Neural progenitor cell (in vitro differentiated cells): ENCODE measurements at regions not wholly inside any gene's neighbourhood (a gene's known extent, or its start where the extent isn't known, plus 50 kb on each side); places are given as distances from the start of the nearest gene placed in this dataset.

ENCODE experiments used
- DNase-seq: peaks from one replicate; pipeline ENCODE4 v3.0.0-alpha.2; 2016; ENCODE audit warnings: low spot score
- H2AFZ ChIP-seq: fragments of 200-600 bp; sonication (generic); replicated peaks from 2 replicates; pipeline ENCODE4 v1.6.1; 2016; ENCODE audit warnings: antibody characterized with exemption
- H3F3A ChIP-seq: fragments of 200-600 bp; sonication (generic); 2 replicates; pipeline ENCODE4 v1.6.1; 2016; ENCODE audit warnings: antibody characterized with exemption, low read depth
- H3K27ac ChIP-seq: fragments of 200-600 bp; sonication (generic); 2 replicates; pipeline ENCODE4 v1.5.1; 2016; ENCODE audit warnings: mild to moderate bottlenecking
- H3K27me3 ChIP-seq: fragments of 200-600 bp; sonication (generic); 2 replicates; pipeline ENCODE4 v1.6.1; 2016; ENCODE audit warnings: mild to moderate bottlenecking, moderate library complexity
- H3K36me3 ChIP-seq: fragments of 200-600 bp; sonication (generic); 2 replicates; pipeline ENCODE4 v1.5.1; 2016
- H3K4me1 ChIP-seq: fragments of 200-600 bp; sonication (generic); 2 replicates; pipeline ENCODE4 v1.6.1; 2016; ENCODE audit warnings: mixed run types
- H3K4me2 ChIP-seq: fragments of 200-600 bp; sonication (generic); 2 replicates; pipeline ENCODE4 v1.6.1; 2016
- H3K4me3 ChIP-seq: fragments of 200-600 bp; sonication (generic); 2 replicates; pipeline ENCODE4 v1.5.1; 2016
- H3K79me2 ChIP-seq: fragments of 200-600 bp; sonication (generic); 2 replicates; pipeline ENCODE4 v1.6.1; 2016; ENCODE audit warnings: low read depth
- H3K9ac ChIP-seq: fragments of 200-600 bp; sonication (generic); 2 replicates; pipeline ENCODE4 v1.6.1; 2016
- H3K9me3 ChIP-seq: fragments of 200-600 bp; sonication (generic); 2 replicates; pipeline ENCODE4 v1.5.1; 2016; ENCODE audit warnings: low read depth
- H4K20me1 ChIP-seq: fragments of 200-600 bp; sonication (generic); 2 replicates; pipeline ENCODE4 v1.6.1; 2016; ENCODE audit warnings: low read depth
- H3K27ac Mint-ChIP-seq: 3 replicates; pipeline ENCODE4 v1.8.0; 2021; ENCODE audit warnings: mixed read lengths
- H3K27me3 Mint-ChIP-seq: 2 replicates; pipeline ENCODE4 v1.8.0; 2022; ENCODE audit warnings: low read depth, mild to moderate bottlenecking, inconsistent platforms, moderate library complexity, mixed read lengths; ENCODE audit not compliant: insufficient read depth
- H3K36me3 Mint-ChIP-seq: 3 replicates; pipeline ENCODE4 v1.8.0; 2021; ENCODE audit warnings: mixed read lengths
- H3K4me1 Mint-ChIP-seq: 3 replicates; pipeline ENCODE4 v1.8.0; 2021; ENCODE audit warnings: mixed read lengths
- H3K4me3 Mint-ChIP-seq: 3 replicates; pipeline ENCODE4 v1.8.0; 2021; ENCODE audit warnings: mild to moderate bottlenecking, moderate library complexity, mixed read lengths
- H3K9me3 Mint-ChIP-seq: 3 replicates; pipeline ENCODE4 v1.8.0; 2020; ENCODE audit warnings: mixed read lengths
- CTCF ChIP-seq: fragments of 200-600 bp; sonication (generic); IDR thresholded peaks from 2 replicates; pipeline ENCODE4 v1.5.1; 2017; ENCODE audit warnings: antibody characterized with exemption, mild to moderate bottlenecking
- EZH2 ChIP-seq: fragments of 200-600 bp; sonication (generic); IDR thresholded peaks from 2 replicates; pipeline ENCODE4 v1.6.1; 2017; ENCODE audit warnings: antibody characterized with exemption, mild to moderate bottlenecking, moderate library complexity
- EZH2phosphoT487 ChIP-seq: fragments of 200-600 bp; sonication (generic); IDR thresholded peaks from 2 replicates; pipeline ENCODE4 v1.6.1; 2017; ENCODE audit warnings: antibody characterized with exemption

GRCh38 chr10:21138769-21139340 is 241.7 kb upstream of the NEBL start:
- no peak overlapping the region for H2AFZ ChIP-seq
- H3K4me1 ChIP-seq = peaks cover 26% of the 10 kb centered on the region
- H3F3A ChIP-seq = no peaks in the 10 kb centered on the region
- H4K20me1 ChIP-seq = no peaks in the 10 kb centered on the region
- no peak overlapping the region for H3K27ac ChIP-seq
- Mint-ChIP-seq H3K36me3 (peaks cover 6% of the 10 kb centered on the region), H3K27me3 (peaks cover 3% of the 10 kb centered on the region), H3K4me3 (no peak overlapping the region), H3K9me3 (peaks cover 11% of the 10 kb centered on the region), H3K4me1 (peaks cover 27% of the 10 kb centered on the region), H3K27ac (no peak overlapping the region)
- no peak overlapping the region for H3K4me3 ChIP-seq
- no peak for DNase-seq
- TF ChIP-seq EZH2phosphoT487 = no peak
- no peak for TF ChIP-seq CTCF
- TF ChIP-seq EZH2 = no peak
- H3K9me3 ChIP-seq = no peaks in the 10 kb centered on the region
- no peaks in the 10 kb centered on the region for H3K27me3 ChIP-seq
- H3K79me2 ChIP-seq = peaks cover 72% of the 10 kb centered on the region
- no peak overlapping the region for H3K9ac ChIP-seq
- no peak overlapping the region for H3K4me2 ChIP-seq
- H3K36me3 ChIP-seq = no peaks in the 10 kb centered on the region

DNA sequence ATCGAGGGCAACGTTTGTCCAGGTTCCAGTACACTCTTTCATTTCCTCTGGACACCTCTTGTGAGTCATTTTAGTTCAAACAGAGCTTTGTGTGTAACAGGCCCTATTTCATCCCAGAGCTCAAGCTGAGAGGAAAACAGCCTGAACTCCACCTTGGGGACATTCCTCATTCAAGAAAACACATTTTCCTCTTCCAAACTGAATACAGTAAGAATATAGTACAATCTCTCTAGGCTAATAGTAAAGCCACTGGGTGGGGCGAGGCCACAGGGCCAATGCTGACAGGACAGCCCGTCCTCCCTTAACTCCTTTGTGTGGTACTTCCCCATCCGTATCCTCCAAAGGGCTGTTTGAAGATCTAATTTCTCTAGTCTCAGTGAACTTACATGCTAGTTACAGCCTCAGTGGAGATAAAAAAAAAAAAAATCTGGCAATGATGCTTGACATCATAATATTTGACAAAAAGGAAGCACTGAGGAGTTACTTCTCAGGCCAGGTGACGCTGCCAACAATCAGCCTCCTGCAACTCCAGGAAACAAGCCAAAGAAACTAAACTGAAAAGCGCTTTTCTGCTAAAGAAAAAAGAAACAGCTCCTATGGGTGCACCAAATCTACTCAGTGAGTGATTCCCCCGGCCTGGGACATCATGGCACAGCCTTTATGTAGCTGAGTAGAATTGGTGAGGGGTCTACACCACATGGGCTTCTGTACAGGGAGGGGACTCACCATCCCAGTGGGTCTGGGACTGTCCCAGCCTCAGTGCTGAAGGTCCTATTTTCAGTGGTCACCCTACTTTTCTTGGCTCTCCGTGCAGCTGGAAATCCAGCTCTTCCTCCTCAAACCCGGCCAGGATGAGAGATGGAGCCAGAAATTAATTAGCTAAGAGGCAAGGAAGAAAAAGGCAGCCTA is 238.2 kb upstream of the NEBL start:
- TF ChIP-seq CTCF (no peak), EZH2phosphoT487 (no peak), EZH2 (no peak)
- no peak overlapping the region for H3K27ac Mint-ChIP-seq

DNA sequence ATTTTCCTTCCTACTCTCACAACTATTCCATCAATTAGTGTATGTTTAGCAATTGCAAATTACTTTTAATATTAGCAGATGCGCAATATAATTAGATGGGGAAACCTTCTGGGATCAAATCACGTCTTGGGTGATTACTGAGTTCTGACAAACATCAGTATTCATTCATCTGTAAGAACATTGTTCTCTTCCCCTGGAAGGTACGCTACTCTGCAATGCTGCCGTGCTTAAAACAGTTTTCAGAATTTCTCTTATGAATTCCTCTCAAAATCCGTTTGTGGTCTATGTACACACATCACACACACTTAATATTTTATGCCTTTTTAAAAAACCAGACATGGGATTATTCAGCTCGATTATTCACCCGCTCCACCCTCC is 237.5 kb upstream of the NEBL start:
- Mint-ChIP-seq H3K9me3 (peaks cover 10% of the 10 kb centered on the region), H3K36me3 (peaks cover 6% of the 10 kb centered on the region), H3K4me1 (peaks cover 17% of the 10 kb centered on the region), H3K27me3 (peaks cover 3% of the 10 kb centered on the region), H3K4me3 (no peak overlapping the region), H3K27ac (no peak overlapping the region)
- Histone ChIP-seq H3K27me3 (no peaks in the 10 kb centered on the region), H3F3A (no peaks in the 10 kb centered on the region), H4K20me1 (no peaks in the 10 kb centered on the region), H3K9ac (no peak overlapping the region), H2AFZ (no peak overlapping the region), H3K27ac (no peak overlapping the region), H3K4me3 (no peak overlapping the region), H3K4me2 (no peak overlapping the region), H3K36me3 (no peaks in the 10 kb centered on the region), H3K4me1 (peaks cover 19% of the 10 kb centered on the region), H3K79me2 (peaks cover 67% of the 10 kb centered on the region), H3K9me3 (no peaks in the 10 kb centered on the region)
- no peak for DNase-seq
- TF ChIP-seq EZH2 (no peak), CTCF (no peak), EZH2phosphoT487 (no peak)

More for the DNA sequence above, 238.2 kb upstream of the NEBL start:
- Histone ChIP-seq H3K27ac (no peak overlapping the region), H3K4me1 (peaks cover 16% of the 10 kb centered on the region), H3K27me3 (no peaks in the 10 kb centered on the region), H4K20me1 (no peaks in the 10 kb centered on the region), H3K9ac (no peak overlapping the region), H3K4me2 (no peak overlapping the region), H3K79me2 (peaks cover 67% of the 10 kb centered on the region), H2AFZ (no peak overlapping the region), H3K36me3 (no peaks in the 10 kb centered on the region), H3K9me3 (no peaks in the 10 kb centered on the region), H3F3A (no peaks in the 10 kb centered on the region), H3K4me3 (no peak overlapping the region)
- Mint-ChIP-seq H3K27me3 (peaks cover 3% of the 10 kb centered on the region), H3K4me1 (peaks cover 17% of the 10 kb centered on the region), H3K9me3 (peaks cover 10% of the 10 kb centered on the region), H3K36me3 (peaks cover 6% of the 10 kb centered on the region), H3K4me3 (no peak overlapping the region)
- no peak for DNase-seq
